Activated CD4-positive, alpha-beta T cell treated with anti-CD3 and anti-CD28 coated beads, Interleukin-2, amount 50 U/mL, for 16 hours (primary cell): ENCODE measurements at regions not wholly inside any gene's neighbourhood (a gene's known extent, or its start where the extent isn't known, plus 50 kb on each side); places are given as distances from the start of the nearest gene placed in this dataset.

ENCODE experiments used
- DNase-seq: peaks from one replicate; pipeline ENCODE4 v3.0.0-alpha.2; 2020

- no peak for DNase-seq
Observed at GRCh38 chr3:168427835-168428475, 332.2 kb upstream of the GOLIM4 start.

DNA sequence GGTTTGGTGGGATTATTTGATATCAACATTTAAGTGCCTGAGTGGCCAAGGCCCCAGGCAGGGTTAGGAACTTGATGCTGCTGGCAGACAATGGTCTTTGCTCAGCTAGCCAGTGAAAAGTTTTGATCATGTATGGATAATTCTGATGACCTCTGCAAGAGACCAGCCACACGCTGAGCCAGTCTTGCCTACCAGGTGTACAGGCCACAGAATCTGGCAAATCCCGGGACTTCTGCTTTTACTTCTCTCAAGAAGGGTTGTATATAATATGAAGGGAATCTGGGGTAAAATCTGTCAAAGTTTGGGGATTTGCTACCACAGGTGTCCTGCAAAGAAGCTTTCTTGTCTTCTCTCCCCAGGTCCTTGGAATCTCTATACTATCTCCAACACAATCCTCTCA lies 331.4 kb upstream of the GOLIM4 start:
- no peak for DNase-seq

DNA sequence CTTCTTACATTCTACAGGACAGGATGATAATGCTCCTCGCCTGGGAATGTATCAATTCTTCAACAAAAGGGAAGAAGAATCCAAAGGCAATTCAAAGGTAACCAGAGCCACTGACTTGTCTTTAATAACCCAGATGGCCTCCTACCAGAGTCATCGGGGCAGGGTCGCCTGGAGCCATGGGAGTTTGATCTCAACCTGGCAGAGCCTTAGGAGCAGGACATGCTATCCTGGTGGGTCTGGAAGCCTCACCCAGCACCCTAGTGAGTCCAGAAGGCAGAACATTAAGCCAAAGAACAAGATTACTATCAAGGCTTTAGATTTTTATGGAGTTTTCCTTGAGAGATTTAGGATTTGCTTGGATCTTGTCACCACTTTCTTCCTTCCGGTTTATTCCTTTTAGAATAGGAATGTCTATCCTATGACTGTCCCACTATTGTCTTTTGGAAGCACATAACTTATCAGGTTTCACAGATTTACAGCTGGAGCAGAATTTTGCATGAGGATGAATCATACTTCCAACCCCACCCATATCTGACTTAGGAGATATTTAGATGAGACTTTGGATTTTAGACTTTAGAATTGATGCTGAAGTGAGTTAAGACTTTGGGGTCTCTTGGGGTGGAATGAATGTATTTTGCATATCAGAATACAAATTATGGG lies 330.3 kb upstream of the GOLIM4 start:
- DNase-seq, result no peak

- DNase-seq, result no peak
Observed at GRCh38 chr3:168424059-168424734, 328.5 kb upstream of the GOLIM4 start.

GRCh38 chr3:168422843-168423242 lies 327.1 kb upstream of the GOLIM4 start:
- DNase-seq, result no peak

GRCh38 chr3:168419091-168419490 lies 323.4 kb upstream of the GOLIM4 start:
- DNase-seq, result no peak

GRCh38 chr3:168417016-168417415 lies 321.3 kb upstream of the GOLIM4 start:
- DNase-seq, result no peak

- DNase-seq, result no peak
Observed at GRCh38 chr3:168416446-168416845, 320.7 kb upstream of the GOLIM4 start.

GRCh38 chr3:168414149-168414548 lies 318.4 kb upstream of the GOLIM4 start:
- no peak for DNase-seq

DNA sequence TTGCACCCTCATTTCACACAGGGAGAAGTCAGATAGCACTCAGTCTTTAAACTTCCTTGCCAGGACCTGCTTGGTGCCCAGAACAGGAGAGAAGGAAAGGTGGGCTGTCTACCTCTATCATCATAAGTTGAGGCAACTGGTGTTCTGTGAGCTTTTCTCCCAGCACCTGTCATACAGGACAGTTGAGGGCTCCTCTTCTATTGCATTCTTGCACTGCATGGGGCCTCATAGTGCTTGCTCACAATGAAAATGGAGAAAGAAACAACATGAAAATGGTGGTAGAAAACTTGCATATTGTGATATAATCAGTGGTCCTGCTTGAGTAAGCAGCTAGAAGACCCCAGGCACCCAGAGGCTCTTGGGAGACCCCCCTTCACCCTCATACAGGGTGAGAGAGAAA lies 311.7 kb upstream of the GOLIM4 start:
- no peak for DNase-seq

- DNase-seq, result no peak
Observed at GRCh38 chr3:168405288-168405687, 309.6 kb upstream of the GOLIM4 start.

GRCh38 chr3:168398371-168399025 lies 302.8 kb upstream of the GOLIM4 start:
- DNase-seq, result no peak

- no peak for DNase-seq
Observed at GRCh38 chr3:168396861-168397260, 301.1 kb upstream of the GOLIM4 start.

GRCh38 chr3:168395551-168395950 lies 299.8 kb upstream of the GOLIM4 start:
- DNase-seq, result no peak

- no peak for DNase-seq
Observed at GRCh38 chr3:168394439-168394838, 298.7 kb upstream of the GOLIM4 start.

DNA sequence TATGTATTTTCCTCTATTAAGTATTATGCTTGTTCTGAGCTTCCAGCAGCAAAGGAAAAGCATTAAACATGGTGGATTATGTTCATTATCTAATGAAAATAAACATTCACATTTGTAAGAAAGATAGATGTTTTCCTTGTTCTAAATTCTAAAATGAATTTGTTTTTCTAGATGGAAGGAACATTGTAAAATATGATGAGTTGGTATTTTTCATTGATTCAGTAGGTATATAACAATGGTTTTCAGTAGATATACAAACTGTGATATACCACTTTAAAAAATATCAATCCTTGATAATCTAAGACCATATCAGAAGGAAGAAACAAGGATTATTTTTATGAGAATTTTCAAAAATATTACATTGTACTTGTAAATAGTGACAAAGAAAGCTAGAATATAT lies 290.6 kb upstream of the GOLIM4 start:
- DNase-seq, result no peak

- DNase-seq, result no peak
Observed at GRCh38 chr3:168384990-168385389, 289.3 kb upstream of the GOLIM4 start.

DNA sequence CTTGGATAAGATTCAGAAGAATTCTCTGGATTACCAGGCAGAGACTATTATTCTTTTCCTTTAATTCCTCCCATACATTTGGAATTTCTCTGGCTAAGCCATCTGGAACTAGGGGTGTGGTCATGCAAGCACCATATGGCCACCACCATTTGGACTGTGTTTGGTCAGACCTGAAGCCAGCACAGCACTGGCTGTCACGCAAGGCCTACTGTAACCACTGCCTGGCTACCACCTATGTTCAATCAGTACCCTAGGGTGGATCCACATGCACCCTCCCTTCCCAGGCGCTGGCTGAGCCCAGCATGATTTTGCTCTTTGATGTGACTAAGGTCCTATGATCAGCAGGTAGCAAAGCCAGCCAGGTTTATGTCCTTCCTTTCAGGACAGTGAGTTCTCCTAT lies 287.8 kb upstream of the GOLIM4 start:
- DNase-seq, result no peak

DNA sequence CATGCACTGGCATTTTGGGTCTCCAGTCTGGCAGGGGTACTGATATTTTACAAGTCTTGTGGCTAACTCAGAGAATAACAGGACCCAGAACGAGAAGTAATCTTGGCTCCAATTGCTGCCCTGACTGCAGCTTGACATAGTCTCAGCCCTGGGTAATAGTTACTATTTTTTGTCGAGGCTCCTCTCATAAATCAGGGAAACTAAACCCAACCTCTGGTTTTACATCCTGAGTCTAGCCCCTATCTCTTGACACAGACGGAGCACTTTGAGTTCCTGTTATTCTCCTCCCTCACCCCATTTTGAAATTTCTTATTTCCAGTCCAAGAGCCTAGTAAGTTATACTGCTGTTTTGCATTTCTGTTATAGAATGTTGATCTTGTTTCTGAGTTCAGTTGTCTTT lies 276.1 kb upstream of the GOLIM4 start:
- no peak for DNase-seq

- no peak for DNase-seq
Observed at GRCh38 chr3:168364967-168365366, 269.2 kb upstream of the GOLIM4 start.

DNA sequence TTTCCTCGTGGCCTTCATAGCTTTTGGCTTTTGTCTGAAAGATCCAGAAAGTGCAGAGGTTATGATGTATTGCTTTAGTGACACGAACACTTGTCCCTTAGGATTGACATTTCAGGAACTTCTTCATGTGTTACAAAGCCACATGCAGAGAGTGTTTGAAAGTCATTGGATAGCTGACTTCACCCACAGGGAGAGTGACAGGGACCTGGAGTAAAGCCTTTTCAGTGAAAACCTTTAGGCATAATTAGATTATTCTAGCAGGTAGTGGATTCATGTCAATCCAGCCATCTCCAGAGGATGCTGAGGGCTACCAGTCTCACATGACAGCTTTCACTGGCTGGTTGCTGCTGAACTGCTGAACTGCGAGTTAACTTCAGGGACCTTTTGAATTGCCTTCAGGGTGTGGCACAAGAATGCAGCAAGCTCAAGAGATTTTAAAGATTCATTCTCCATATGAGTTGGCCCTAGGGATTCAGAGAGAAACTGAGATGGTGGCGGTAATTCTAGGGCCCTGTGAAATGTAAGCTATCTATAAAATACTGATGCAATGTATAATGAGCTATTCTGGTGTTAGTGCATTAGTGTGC lies 267.0 kb upstream of the GOLIM4 start:
- DNase-seq, result no peak

GRCh38 chr3:168362156-168362555 lies 266.4 kb upstream of the GOLIM4 start:
- no peak for DNase-seq

DNA sequence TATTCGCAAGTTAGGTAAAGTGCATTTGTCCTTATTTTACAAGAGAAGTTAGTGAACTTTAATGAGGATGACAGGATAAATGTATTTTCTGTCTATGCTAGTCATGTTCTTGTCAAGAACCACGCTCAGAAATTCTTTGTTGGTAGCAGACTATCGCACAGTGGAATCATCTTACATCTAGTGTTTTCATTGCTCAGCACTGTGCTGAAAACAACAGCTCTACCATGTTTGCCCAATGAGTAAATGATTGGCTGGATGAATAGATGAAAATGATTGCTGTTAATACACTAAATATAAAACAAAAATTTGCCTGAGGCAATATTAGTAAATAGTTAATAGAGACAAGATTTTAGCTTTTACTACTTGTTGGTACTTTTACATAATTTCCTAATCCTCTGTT lies 265.3 kb upstream of the GOLIM4 start:
- no peak for DNase-seq
